Endothelial cell of hepatic sinusoid (primary cell): ENCODE measurements at regions not wholly inside any gene's neighbourhood (a gene's known extent, or its start where the extent isn't known, plus 50 kb on each side); places are given as distances from the start of the nearest gene placed in this dataset.
"Not testable (repeated sequence)": the region's sequence is repeated elsewhere in the genome, so short reads cannot be mapped to it uniquely, and the experiment has no call there.

ENCODE experiments used
- in situ Hi-C: cut with HindIII; loops from 2 replicates; pipeline ENCODE4 v1.10.0; 2017; ENCODE audit warnings: low sequenced_read_pairs

GRCh38 chr15:66982816-66983215 is 82.6 kb upstream of the SMAD3 start:
- in situ Hi-C loops = no loop called here

GRCh38 chr15:66985653-66986052 is 79.7 kb upstream of the SMAD3 start:
- in situ Hi-C loops = no loop called here

DNA sequence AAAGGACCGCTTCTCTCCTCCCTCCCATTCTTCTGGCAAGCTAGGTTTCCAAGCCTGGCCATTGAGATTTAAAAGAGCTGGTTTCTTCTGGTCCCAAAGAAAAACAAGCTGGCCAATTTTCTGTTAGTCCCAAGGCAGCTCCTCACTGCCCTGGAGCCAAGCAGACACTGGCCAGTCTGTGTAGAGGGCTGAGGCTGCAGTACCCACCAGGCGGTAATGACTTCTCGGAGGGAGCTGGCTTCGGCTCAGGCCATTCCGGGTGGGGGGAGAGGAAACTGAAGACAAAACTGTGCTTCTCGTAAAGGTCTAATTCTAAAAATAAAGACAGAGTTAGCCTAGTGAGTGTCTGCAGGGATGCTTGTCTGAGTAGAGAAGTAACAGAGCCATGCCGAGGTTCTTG is 78.5 kb upstream of the SMAD3 start:
- in situ Hi-C loops = no loop called here

GRCh38 chr15:66993090-66993489 is 72.3 kb upstream of the SMAD3 start:
- in situ Hi-C loops = no loop called here

DNA sequence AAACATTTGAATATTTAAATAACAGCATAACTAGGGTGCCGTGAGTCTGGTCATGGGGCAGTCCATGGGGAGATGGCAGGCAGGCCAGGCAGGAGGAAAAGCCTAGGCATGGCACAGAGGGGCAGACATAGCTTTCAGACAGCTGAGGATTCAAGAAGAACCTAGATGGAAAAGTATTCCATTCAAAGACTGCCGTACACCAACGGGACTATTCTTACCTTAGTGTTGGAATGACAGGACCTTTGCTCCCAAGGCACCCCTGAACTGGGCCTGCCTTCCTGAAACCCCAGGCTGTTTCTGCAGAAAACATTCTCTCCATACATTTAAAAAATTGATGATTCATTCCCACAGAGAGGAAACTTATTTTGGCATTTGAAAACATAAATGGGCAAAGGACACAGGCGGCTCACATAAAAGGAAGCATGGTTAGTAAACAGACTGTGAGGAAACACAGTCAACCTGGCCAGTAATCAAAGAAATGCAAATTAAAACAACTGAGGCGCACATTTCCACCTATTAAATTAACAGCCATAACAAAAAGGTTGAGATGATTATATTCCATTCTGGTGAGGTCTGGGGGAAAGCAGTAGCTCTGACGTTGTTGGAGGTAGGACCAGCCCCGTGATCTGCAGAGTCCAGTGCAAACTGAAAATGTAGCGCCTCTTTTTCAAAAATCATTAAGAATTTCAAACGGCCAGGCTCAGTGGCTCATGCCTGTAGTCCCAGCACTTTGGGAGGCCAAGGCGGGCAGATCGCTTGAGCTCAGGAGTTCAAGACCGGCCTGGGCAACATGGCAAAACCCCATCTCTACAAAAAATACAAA is 71.3 kb upstream of the SMAD3 start:
- in situ Hi-C loops = no loop called here

DNA sequence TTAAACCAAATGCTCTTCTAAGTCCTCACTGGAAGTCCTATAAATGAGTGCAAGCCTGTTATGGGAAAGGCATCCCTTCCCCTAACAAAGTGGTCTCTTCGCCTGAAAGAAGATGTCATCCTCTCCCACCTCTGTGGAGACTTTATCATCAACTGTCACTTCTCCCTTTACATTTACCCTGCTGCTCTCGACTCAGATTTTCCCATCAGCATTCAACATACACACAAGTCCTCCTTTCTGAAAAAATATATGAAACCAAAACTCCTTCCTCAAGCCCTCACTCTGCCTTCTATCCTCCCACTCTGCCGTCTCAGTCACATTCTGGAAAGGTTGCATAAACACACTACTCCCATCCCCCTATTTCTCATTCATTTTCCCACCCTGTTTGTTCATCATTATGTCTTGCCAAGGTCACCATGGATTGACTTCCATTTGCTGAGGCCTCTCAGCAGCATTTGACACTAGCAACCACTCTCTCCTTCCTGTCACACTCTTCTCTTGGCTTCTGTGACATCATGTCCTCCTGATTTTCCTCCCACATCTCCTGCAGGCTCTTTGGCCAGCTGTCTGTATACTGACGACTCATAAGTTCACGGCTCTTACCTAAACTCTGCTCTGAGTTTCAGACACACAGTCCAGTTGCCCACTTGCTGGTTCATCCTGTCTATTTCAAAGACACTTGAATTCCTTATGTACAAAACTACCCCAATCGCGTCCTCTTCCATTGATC is 70.3 kb upstream of the SMAD3 start:
- in situ Hi-C loops = no loop called here

DNA sequence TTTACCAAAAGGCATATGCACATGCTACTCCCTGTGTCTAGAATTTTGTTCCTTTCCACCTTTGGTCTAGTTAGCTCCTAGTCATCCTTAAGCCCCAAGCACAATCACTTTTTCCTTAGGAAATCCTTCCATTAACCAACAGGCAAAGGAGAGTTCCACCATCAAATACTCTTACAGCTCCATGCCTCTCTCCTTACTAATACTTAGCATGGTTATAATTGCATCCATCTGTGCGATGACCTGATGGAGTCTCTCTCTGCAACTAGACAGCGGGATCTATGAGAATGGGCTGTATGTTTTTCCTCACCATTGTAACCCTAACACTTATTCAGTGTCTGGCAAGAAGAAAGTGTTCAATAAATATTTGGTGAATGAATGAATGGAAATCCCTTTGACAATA is 69.3 kb upstream of the SMAD3 start:
- in situ Hi-C loops = no loop called here

DNA sequence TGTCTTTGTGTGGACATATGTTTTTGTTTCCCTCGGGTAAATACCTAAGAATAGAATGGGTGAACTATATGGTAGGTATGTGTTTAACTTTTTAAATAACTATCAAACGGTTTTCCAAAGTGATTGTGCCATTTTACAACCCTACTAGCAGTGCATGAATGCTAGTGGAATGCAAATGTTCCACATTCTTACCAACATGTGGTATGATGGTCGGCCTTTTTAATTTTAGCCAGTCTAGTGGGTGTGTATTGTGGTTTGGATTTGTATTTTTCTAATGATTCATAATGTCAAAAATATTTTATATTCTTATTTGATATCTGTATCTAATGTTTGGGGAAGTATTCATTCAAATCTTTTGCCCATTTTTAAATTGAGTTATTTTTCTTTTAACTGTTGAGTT is 68.2 kb upstream of the SMAD3 start:
- in situ Hi-C loops = no loop called here

DNA sequence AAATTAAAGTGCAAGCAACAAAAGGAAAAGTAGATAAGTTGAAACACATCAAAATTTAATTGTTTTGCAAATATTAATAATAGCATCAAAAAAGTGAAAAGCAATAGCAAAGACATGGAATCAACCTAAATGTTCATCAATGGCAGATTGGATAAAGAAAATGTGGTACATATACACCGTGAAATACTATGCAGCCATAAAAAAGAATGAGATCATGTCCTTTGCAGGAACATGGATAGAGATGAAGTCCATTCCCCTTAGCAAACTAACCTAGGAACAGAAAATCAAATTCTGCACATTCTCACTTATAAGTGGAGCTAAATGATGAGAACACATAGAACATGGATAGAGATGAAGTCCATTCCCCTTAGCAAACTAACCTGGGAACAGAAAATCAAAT is 67.2 kb upstream of the SMAD3 start:
- in situ Hi-C loops = not testable (repeated sequence)

DNA sequence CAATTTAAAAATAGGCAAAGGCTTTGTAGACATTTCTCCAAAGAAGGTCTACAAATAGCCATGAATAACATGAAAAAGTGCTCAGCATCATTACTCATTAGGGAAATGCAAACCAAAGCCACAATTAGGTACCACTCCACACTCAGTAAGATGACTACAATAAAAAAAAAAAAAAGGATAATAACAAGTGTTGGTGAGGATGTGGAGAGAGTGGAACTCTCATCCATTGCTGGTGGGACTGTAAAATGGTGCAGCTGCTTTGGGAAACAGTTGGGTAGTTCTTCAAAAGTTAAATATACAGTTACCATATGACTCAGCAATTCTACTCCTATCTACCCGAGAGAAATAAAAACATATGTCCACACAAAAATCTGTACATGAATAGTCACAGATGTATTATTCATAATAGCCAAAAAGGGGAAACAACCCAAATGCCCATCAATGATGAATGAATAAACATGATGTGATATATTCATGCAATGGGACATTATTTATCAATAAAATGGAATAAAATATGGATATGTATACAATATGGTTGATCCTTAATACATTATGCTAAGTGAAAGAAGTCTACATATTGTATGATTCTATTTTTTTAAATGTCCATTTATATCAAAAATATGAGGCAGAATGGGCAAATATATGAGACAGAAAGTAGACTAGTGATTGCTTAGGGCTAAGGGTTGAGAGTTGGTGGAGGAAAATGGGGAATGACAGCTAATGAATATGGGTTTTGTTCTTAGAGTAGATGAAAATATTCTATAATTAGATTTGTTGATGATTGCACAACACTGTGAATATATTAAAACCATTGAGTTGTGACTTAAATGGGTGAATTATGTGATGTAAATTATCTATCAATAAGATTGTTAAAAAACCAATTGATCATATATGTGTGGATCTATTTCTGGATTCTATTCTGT is 66.1 kb upstream of the SMAD3 start:
- in situ Hi-C loops = no loop called here

- in situ Hi-C loops = no loop called here
These were observed 64.5 kb upstream of the SMAD3 start for GRCh38 chr15:67000896-67001295.

DNA sequence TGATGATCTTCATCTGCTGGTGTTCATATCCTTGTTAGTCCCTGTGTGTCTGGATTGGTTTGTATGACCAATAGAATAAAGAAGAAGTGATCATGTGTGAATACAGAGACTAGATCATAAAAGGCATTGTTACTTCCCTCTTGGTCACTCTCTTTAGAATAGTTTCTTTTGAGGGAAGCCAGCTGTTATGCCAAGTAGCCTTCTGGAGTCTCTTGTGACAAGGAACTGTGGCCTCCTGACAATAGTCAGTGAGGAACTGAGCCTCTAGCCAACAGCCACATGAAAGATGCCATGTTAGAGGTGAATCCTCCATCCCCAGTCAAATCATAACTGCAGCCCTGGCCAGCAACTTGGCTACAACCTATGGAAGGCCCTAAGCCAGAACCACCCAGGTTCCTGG is 63.0 kb upstream of the SMAD3 start:
- in situ Hi-C loops = no loop called here

DNA sequence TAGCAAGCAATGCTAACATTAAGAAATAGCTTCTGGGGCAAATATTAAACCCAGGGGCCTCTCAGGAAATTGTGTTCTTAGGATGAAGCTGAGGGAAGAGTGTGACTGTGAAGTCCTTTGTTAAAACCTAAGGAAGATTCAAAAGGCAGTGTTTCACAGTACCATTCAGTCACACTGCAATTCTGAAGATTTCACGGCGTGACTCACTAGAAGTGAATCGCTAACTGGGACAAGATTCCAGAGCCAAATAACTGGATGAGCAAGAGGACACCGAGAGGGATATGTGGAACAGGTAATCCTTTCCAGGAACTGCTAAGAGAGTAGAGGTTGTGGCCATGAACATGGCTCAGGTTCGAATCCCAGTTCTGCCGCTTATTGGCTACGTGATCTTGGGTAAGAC is 61.8 kb upstream of the SMAD3 start:
- in situ Hi-C loops = no loop called here

GRCh38 chr15:67004142-67004541 is 61.3 kb upstream of the SMAD3 start:
- in situ Hi-C loops = no loop called here

DNA sequence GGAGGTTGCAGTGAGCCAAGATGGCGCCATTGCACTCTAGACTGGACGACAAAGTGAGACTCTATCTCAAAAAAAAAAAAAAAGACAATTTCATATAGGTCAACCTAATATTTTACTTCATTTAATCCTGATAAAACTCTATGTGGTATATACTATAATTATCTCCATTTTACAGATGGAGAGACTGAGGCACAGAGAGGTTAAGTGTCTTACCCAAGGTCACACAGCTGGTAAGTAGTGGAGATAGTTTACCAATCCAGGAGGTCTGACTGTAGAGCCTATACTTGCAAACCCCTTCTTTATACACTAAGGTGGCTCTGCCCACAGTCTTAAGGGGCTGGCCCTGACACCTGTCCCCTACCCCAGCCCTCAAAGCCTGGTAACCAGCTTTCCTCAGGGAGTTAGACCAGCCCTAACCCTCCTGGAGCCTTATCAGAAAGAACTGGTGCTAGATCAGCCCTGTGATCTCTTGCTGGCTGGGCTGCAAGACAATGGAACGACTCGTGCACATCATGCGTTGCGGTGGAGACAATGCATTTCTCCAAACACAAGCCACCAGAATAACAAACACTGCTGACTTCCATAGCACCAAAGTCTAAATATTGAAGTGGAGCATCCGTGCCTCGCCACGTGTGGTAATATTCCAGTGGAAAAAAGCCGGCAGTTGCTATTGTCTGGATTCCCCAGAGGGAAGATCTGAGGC is 60.0 kb upstream of the SMAD3 start:
- in situ Hi-C loops = no loop called here

- in situ Hi-C loops = no loop called here
These were observed 59.0 kb upstream of the SMAD3 start for GRCh38 chr15:67006083-67007065.

DNA sequence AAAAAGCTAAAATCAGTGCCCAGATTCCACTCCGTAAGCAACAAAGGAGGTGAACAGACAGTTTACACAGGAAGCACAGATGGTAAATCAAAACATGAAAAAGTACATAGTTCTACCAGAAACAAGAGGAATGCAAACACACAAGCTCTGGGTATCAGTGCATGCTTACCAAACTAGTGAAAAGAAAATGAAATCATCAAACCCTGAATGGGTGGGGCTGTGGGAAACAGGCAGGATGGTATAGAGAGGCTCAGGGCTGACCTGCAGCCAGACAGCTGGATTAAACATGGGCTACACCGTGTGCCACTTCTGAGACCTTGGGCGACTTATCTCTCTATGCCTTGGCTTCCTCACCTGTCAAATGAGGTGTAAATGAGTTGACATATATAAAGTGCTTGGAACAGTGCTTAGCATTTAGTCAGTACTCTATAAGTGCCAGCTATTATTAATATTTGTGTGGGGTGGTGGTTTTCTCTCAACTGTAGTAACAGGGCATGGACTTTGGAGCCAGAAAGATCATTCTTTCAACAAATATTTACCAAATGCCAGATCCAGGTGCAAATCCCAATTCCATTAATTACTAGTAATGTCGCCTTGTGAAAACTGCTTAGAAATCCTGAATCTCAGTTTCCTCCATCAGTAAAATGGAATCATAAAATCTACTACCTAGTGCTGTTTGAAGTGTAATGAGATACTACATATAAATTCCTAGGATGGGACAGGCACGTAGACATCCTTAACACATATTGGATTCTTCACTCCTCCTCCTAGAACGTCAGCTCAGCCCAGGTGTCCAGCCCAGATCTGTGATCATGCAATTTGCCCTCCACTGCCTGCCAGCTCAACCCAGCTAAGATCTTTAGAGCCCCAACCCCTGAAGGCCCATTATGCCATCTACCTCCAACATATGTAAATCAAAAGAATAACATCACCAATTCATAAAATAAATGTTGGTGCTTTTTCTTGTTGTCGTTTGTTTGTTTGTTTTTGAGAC is 55.5 kb upstream of the SMAD3 start:
- in situ Hi-C loops = no loop called here

DNA sequence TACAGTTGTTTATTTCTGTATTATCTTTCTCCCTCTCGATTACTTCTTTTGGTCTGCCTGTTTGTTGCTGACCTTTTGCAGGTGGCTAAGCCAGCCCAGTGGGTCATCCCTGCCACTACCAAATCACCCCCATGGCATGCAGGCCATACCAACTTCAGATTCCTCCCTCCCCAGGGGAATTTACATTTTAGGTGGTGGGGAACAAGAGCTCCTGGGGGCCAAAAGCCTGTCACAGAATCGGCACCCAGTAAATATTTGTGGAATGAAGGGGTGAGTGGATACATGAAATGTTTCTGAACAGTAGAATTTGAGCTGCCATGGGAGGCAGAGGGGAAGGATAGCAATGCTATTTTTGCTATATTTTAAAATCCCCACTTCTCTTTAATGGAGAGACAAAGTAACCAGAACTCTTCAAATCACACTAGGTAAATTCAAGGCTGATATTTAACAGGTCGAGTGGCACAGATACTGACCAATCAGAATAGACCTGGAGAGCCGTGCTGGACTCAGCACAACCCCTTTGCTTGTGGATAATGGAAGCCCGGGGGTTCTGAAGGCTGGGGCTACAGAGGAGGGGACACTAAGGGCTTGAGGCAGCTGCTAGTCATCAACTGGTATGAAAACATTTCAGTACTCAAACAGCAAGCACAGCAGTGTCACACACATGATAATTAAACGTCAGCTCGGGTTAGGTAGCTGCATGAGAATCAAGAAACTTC is 54.3 kb upstream of the SMAD3 start:
- in situ Hi-C loops = no loop called here
